ENCODE measurements at regions not wholly inside any gene's neighbourhood (a gene's known extent, or its start where the extent isn't known, plus 50 kb on each side); places are given as distances from the start of the nearest gene placed in this dataset.

DNA sequence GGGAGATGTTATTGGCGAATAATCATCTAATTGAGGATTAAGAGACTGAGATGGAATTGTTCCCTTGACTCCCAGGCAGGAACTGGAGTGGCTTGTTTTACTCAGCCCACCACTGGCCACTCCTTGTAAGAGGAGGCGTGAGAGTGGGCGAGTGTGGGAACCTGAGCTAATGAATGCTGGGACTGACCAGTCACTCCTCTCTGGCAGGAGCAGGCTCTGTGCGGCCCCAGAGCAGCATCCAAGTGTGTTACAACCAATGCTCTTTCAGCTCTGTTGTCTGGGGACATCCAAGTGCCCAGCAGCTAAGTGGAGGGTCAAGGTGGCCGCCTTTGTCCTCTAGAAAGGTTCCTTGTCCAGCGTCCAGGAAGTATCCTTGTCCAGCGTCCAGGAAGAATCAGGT lies 739.9 kb downstream of the CDH8 start:
- Histone ChIP-seq H3K36me3 (replicated peaks in 1 of 2; ENCODE audit: insufficient read depth in 1 of 2, low read depth in 2 of 2) (no peaks in the 10 kb centered on the region), H3K27ac (no peak overlapping the region), H3K9me3 (no peaks in the 10 kb centered on the region), H3K4me1 (no peaks in the 10 kb centered on the region), H3K27me3 (no peaks in the 10 kb centered on the region), H3K4me3 (no peak overlapping the region)
- TF ChIP-seq, protein P1, sequence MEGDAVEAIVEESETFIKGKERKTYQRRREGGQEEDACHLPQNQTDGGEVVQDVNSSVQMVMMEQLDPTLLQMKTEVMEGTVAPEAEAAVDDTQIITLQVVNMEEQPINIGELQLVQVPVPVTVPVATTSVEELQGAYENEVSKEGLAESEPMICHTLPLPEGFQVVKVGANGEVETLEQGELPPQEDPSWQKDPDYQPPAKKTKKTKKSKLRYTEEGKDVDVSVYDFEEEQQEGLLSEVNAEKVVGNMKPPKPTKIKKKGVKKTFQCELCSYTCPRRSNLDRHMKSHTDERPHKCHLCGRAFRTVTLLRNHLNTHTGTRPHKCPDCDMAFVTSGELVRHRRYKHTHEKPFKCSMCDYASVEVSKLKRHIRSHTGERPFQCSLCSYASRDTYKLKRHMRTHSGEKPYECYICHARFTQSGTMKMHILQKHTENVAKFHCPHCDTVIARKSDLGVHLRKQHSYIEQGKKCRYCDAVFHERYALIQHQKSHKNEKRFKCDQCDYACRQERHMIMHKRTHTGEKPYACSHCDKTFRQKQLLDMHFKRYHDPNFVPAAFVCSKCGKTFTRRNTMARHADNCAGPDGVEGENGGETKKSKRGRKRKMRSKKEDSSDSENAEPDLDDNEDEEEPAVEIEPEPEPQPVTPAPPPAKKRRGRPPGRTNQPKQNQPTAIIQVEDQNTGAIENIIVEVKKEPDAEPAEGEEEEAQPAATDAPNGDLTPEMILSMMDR (IDR thresholded peaks at IDR 0.05), result no peak
- no peak for TF ChIP-seq POLR2A (IDR thresholded peaks at IDR 0.05)
- ATAC-seq (no peak), DNase-seq (no peak)
- 52 to 59% methylated on average over 7 of the region's 7 CpGs for WGBS, 2 donors
- intact Hi-C loops (cut with DNase I), result no loop called here

DNA sequence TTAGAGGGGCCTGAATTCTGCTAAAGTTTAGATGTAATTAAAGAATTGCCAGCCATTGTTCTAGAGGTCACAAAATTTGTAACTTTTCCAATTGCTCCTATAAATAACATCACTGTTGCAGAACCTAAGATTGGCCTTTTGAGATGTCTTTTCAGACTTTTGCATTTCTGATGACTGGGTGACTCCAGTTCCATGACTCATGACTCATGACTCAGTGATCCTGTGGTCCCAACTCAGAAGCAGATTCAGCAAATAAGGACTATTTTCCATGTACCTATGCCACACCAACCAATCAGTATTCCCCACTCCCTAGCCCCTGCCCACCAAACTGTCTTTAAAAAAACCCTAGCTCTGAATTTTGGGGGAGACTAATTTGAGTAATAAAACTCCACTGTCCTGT lies 740.9 kb downstream of the CDH8 start:
- Histone ChIP-seq H3K4me3 (no peak overlapping the region), H3K27me3 (no peaks in the 10 kb centered on the region)

DNA sequence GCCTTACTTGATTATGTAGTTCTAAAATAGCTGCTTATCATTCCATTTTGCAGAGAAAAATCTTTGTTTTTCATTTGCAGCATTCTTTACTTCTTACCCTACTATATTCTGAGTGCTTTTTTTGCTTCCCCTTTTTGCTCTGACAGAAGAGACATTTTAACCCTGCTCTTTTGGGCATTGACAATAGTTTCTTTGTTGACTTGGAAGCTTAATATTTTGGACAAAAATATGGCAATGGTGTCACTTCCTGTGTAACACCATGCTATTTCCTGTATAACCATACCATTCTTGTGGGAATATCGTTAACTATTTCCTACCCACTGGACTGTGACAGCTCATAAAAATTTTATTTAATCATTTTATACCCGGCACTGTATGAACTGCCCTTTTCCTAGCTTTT lies 747.1 kb downstream of the CDH8 start:
- no peak for TF ChIP-seq POLR2A (IDR thresholded peaks at IDR 0.05)
- TF ChIP-seq, protein P1 (IDR thresholded peaks at IDR 0.05), result no peak
- no peaks in the 10 kb centered on the region for H3K27me3 ChIP-seq
- no peak overlapping the region for H3K4me3 ChIP-seq
- no peak for ATAC-seq
- WGBS, 2 donors, result 47 to 62% methylated on average over 2 of the region's 2 CpGs
- no peak overlapping the region for H3K27ac ChIP-seq
- no peak for DNase-seq
- no peaks in the 10 kb centered on the region for H3K36me3 ChIP-seq (replicated peaks in 1 of 2; ENCODE audit: insufficient read depth in 1 of 2, low read depth in 2 of 2)
- intact Hi-C loops (cut with DNase I), result no loop called here
- no peaks in the 10 kb centered on the region for H3K9me3 ChIP-seq
- no peaks in the 10 kb centered on the region for H3K4me1 ChIP-seq

More for the DNA sequence above, 740.9 kb downstream of the CDH8 start:
- Histone ChIP-seq H3K9me3 (no peaks in the 10 kb centered on the region), H3K36me3 (replicated peaks in 1 of 2; ENCODE audit: insufficient read depth in 1 of 2, low read depth in 2 of 2) (no peaks in the 10 kb centered on the region), H3K4me1 (no peaks in the 10 kb centered on the region), H3K27ac (no peak overlapping the region)
- no peak for ATAC-seq
- intact Hi-C loops (cut with DNase I), result no loop called here
- no peak for DNase-seq
- TF ChIP-seq POLR2A (IDR thresholded peaks at IDR 0.05), result no peak
- TF ChIP-seq, protein P1 (IDR thresholded peaks at IDR 0.05), result no peak

DNA sequence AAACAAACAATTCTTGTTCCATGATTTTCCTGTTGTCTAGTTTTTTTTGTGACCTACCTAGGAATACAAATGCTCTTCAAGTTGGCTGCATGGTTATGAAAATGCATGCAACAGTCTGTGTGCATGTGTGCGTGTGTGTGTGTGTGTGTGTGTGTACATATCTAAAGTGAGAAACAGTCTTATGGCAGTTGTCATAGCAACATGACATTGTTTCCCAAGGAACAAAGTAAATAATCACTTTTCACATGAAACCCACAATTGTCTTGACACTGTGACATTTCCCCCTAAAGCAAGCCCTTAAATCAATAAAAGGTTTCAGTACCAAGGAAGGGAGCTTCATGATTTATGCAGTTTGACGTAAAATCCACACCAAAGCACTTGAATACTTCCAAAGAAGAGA lies 758.4 kb downstream of the CDH8 start:
- no peak overlapping the region for H3K4me3 ChIP-seq
- H3K27ac ChIP-seq, result no peak overlapping the region
- H3K4me1 ChIP-seq, result no peaks in the 10 kb centered on the region
- TF ChIP-seq, protein P1 (IDR thresholded peaks at IDR 0.05), result no peak
- TF ChIP-seq POLR2A (IDR thresholded peaks at IDR 0.05), result no peak
- DNase-seq, result no peak
- intact Hi-C loops (cut with DNase I), result no loop called here
- 19 to 33% methylated on average over 2 of the region's 2 CpGs for WGBS, 2 donors
- H3K9me3 ChIP-seq, result no peaks in the 10 kb centered on the region
- H3K36me3 ChIP-seq (replicated peaks in 1 of 2; ENCODE audit: insufficient read depth in 1 of 2, low read depth in 2 of 2), result no peaks in the 10 kb centered on the region
- no peak for ATAC-seq
- no peaks in the 10 kb centered on the region for H3K27me3 ChIP-seq

DNA sequence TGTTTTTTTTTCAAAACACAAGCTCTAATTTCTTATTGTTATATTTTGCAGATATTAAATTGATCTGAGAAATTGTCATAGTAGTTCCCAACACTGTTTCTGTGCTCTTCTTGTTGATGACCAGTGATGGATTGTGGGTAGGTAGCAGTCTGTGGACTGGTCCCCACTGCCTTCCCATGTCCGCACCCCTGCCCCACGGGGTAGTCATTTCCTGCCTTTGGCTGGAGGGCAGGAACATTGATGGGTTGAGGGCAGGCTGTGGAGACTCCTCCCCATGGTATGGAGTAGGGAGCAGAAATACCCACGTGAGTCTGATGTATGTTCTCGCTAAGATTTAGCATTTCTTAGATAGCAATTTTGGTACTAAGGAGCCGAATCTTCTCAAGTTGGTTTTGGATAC lies 762.0 kb downstream of the CDH8 start:
- ATAC-seq, result no peak
- no peaks in the 10 kb centered on the region for H3K36me3 ChIP-seq (replicated peaks in 1 of 2; ENCODE audit: insufficient read depth in 1 of 2, low read depth in 2 of 2)
- DNase-seq, result no peak
- H3K27me3 ChIP-seq, result no peaks in the 10 kb centered on the region
- no peak overlapping the region for H3K27ac ChIP-seq
- TF ChIP-seq POLR2A (IDR thresholded peaks at IDR 0.05), result no peak
- TF ChIP-seq, protein P1 (IDR thresholded peaks at IDR 0.05), result no peak
- no peak overlapping the region for H3K4me3 ChIP-seq
- H3K4me1 ChIP-seq, result no peaks in the 10 kb centered on the region
- H3K9me3 ChIP-seq, result no peaks in the 10 kb centered on the region
- intact Hi-C loops (cut with DNase I), result no loop called here
- 69 to 70% methylated on average over 5 of the region's 5 CpGs for WGBS, 2 donors
